Hepatocyte (in vitro differentiated cells): ENCODE measurements at regions not wholly inside any gene's neighbourhood (a gene's known extent, or its start where the extent isn't known, plus 50 kb on each side); places are given as distances from the start of the nearest gene placed in this dataset.

Experiments
- EZH2 ChIP-seq: fragments of 200-600 bp; sonication (generic); IDR thresholded peaks from 2 replicates; pipeline ENCODE4 v1.6.1; 2016; ENCODE audit warnings: antibody characterized with exemption, mild to moderate bottlenecking, borderline replicate concordance
- EZH2phosphoT487 ChIP-seq: fragments of 200-600 bp; sonication (generic); IDR thresholded peaks from one replicate; pipeline ENCODE4 v1.6.1; 2018; ENCODE audit warnings: antibody characterized with exemption, mild to moderate bottlenecking, low read depth, moderate library complexity; ENCODE audit not compliant: unreplicated experiment, severe bottlenecking
- TF ChIP-seq, protein P1 (sequence below): fragments of 200-600 bp; sonication (generic); IDR thresholded peaks from 2 replicates; pipeline ENCODE4 v1.5.1; 2016; ENCODE audit warnings: antibody characterized with exemption, mild to moderate bottlenecking; ENCODE audit not compliant: poor library complexity

DNA sequence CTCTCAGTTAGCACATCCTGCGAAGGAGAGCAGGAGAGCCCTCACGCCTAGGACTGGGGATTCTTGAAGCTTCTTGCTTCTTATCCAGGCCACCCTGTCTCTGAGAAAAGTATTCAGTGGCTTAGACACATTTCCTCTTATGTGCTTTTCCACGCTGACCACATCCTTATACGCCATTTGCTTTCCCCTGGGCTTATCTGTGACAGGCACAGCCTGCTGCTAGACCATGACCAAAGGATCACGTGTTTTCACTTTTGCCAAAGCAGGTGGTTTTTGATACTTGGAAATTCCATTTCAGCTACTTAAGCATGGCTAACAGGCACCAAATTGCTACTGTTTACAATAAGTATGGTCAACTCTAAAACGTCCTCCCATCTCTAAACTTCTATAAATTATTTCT lies 587.4 kb downstream of the AACS start:
- TF ChIP-seq, protein P1, sequence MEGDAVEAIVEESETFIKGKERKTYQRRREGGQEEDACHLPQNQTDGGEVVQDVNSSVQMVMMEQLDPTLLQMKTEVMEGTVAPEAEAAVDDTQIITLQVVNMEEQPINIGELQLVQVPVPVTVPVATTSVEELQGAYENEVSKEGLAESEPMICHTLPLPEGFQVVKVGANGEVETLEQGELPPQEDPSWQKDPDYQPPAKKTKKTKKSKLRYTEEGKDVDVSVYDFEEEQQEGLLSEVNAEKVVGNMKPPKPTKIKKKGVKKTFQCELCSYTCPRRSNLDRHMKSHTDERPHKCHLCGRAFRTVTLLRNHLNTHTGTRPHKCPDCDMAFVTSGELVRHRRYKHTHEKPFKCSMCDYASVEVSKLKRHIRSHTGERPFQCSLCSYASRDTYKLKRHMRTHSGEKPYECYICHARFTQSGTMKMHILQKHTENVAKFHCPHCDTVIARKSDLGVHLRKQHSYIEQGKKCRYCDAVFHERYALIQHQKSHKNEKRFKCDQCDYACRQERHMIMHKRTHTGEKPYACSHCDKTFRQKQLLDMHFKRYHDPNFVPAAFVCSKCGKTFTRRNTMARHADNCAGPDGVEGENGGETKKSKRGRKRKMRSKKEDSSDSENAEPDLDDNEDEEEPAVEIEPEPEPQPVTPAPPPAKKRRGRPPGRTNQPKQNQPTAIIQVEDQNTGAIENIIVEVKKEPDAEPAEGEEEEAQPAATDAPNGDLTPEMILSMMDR: no peak
- TF ChIP-seq EZH2 (no peak), EZH2phosphoT487 (no peak)
